ENCODE measurements at regions not wholly inside any gene's neighbourhood (a gene's known extent, or its start where the extent isn't known, plus 50 kb on each side); places are given as distances from the start of the nearest gene placed in this dataset.
"Not testable (repeated sequence)": the region's sequence is repeated elsewhere in the genome, so short reads cannot be mapped to it uniquely, and the experiment has no call there.

GRCh38 chr5:176018598-176018997 lies 50.5 kb upstream of the THOC3 start:
- DNase-seq (ENCODE audit: low read depth): not testable (repeated sequence)

DNA sequence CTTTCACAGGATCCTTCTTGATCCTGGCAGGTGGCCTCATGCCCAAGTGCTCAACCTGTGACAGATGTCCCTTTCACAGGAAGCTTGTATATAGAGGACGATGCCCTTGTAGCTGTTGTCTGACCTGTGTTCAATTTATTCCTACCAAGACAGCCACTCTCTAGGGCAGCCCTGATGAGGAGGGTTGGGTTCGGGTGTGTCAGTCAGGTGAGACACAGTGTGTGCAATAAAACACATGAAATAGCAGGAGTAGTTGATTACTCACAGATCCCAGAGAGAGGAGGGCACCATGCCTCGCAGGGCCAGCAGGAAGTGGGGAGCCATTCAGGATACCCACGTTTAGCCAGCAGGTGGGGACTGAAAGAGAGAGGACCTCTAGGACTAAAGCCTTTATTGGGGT lies 52.7 kb upstream of the THOC3 start:
- DNase-seq (ENCODE audit: low read depth): not testable (repeated sequence)

- not testable (repeated sequence) for DNase-seq (ENCODE audit: low read depth)
Measured at GRCh38 chr5:176023535-176023934, 55.4 kb upstream of the THOC3 start.

DNA sequence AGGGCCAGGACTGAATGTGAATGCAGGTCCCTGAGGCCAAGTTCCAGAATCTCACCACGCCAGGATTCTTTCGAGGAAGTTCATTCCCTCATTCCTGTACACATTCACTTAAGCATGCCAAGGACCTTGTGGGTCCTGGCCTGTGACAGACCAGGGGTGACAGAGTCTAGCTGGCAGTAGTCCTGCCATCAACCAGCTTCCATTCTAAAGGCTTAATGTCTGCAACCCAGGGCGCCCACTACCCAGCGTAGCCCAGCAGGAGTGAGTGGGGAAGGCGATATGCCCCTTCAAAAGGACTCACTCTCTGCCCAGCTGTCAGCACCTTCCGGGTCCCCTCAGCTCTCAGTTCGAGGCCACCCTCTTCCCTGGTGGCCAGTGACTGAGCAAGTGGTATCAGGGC lies 61.3 kb upstream of the THOC3 start:
- not testable (repeated sequence) for DNase-seq (ENCODE audit: low read depth)

- not testable (repeated sequence) for DNase-seq (ENCODE audit: low read depth)
Measured at GRCh38 chr5:176030361-176031117, 62.4 kb upstream of the THOC3 start.

- DNase-seq (ENCODE audit: low read depth): not testable (repeated sequence)
Measured at GRCh38 chr5:176031118-176031510, 63.0 kb upstream of the THOC3 start.

DNA sequence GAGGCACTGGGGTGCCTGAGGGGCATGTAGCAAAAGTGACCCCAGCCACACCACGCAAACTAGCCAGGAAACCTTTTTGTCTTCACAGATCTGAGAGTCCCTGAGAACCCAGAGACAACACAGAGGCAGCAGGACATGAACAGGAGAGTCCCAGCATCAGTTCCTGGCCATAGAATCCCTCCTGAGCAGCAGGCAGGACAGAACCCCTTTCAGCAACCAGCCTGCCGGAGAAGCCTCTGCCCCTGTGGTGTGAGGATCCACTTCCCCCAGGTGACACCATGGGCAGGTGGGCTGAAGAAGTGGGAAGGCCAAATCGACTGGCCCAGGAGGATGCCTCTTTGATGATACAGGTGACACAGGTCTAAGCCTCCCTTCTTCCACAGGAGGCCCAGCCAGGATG lies 65.1 kb upstream of the THOC3 start:
- not testable (repeated sequence) for DNase-seq (ENCODE audit: low read depth)

GRCh38 chr5:176034407-176035200 lies 66.5 kb upstream of the THOC3 start:
- not testable (repeated sequence) for DNase-seq (ENCODE audit: low read depth)

DNA sequence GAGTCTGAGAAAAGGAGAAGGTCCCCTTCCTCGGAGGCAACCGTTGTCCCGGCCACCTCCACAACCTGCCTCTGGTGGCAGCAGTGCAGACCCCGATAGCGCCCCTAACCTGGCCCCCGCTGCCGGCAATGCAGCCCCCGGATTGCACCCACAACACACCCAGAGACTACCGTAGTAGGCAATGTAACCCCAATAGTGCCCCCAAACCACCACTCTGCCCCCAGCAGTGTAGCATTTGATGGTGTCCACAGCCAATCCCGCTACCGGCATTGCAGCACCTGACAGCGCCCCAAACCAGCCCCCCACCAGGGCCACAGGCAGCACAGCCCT lies 67.1 kb upstream of the THOC3 start:
- not testable (repeated sequence) for DNase-seq (ENCODE audit: low read depth)

- not testable (repeated sequence) for DNase-seq (ENCODE audit: low read depth)
Measured at GRCh38 chr5:176035816-176036308, 67.7 kb upstream of the THOC3 start.

DNA sequence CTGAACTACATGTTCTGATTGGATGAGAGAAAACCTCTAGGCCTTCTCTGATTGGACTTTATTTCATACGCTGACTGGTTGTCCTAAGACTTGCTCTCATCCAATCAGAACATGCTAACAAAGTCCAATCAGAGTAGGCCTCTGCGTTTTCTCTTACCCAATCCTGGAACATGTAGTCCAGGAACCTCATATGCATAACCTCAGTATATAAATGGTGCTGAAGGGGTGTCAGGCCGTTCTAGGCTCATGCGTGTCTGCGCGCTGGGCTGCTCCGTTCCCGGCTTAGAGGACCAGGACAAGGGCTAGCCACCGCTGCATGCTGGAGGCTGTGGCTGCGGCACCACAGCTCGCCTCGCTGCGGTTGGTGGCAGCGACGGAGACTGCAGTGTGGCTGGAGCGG lies 68.3 kb upstream of the THOC3 start:
- DNase-seq (ENCODE audit: low read depth): not testable (repeated sequence)

- not testable (repeated sequence) for DNase-seq (ENCODE audit: low read depth)
Measured at GRCh38 chr5:176037190-176037589, 69.1 kb upstream of the THOC3 start.

GRCh38 chr5:176040105-176040801 lies 72.1 kb upstream of the THOC3 start:
- not testable (repeated sequence) for DNase-seq (ENCODE audit: low read depth)

- DNase-seq (ENCODE audit: low read depth): not testable (repeated sequence)
Measured at GRCh38 chr5:176041248-176041994, 73.3 kb upstream of the THOC3 start.

DNA sequence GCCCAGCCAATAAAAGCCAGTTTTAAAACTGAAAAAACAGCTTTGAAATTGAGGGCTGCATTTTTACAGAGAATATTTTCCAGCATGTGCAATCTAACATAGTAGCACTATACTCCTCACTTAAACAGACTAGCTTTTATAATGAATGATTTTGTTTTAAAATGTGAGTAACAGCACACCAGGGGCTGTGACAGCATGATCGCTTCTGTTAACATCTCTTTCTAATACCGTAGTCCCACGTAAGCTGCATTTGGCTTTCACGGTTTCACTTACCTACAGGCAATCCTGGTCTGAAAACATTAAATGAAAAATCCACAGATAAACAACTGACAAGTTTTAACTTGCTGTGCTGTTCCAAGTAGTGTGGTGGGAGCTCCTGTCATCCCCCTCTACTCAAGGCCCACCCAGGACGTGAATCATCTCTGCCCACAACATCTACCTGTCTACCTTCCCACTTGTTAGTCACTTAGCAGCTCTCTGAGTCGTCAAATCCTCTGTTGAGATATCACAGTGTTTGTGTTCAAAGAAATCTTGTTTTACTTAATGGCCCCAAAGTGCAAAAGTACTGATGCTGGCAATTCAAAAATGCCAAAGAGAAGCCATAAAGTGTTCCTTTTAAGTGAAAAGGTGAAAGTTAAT lies 74.0 kb upstream of the THOC3 start:
- DNase-seq (ENCODE audit: low read depth): not testable (repeated sequence)

GRCh38 chr5:176043252-176043829 lies 75.2 kb upstream of the THOC3 start:
- not testable (repeated sequence) for DNase-seq (ENCODE audit: low read depth)

GRCh38 chr5:176043986-176044385 lies 75.9 kb upstream of the THOC3 start:
- DNase-seq (ENCODE audit: low read depth): not testable (repeated sequence)

DNA sequence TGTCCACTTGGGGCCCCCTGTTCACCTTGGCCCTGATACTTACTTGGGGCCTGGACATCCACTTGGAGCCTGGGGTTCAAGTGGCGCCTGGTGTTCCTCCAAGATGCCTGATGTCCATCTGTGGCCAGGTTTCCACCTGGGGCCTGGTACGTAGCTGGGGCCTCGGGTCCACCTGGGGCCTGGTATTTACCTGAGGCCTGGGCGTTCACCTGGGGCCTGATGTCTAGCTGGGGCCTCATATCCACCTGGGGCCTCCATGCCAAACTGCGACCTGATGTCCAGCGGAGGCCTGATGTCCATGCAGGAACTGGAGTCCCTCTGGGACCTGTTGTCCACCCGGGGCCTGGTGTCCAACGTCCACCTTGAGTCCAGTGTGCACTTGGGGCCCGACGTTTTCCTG lies 76.3 kb upstream of the THOC3 start:
- DNase-seq (ENCODE audit: low read depth): not testable (repeated sequence)

- DNase-seq (ENCODE audit: low read depth): not testable (repeated sequence)
Measured at GRCh38 chr5:176045442-176045841, 77.3 kb upstream of the THOC3 start.

DNA sequence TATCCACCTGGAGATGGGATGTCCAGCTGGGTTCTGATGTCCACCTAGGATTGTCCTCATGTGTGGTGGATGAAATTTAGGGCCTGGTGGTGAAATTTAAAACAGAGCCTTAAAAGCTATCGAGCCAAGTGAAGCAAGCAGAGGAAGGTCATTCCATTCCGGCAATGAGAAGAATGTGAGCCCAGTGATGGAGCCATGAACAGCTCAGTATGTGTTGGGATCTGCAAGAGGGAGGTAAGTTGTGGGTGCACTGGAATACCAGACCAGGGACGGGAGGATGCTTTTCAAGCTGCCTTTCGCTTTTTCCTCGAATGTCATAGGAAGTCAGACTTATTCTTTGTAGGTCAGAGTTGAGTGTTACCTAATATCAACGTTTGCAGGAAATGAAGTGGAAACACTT lies 80.6 kb upstream of the THOC3 start:
- not testable (repeated sequence) for DNase-seq (ENCODE audit: low read depth)

Measured in fibroblast of gingiva (primary cell).